ENCODE measurements at regions not wholly inside any gene's neighbourhood (a gene's known extent, or its start where the extent isn't known, plus 50 kb on each side); places are given as distances from the start of the nearest gene placed in this dataset.
"Not testable (repeated sequence)": the region's sequence is repeated elsewhere in the genome, so short reads cannot be mapped to it uniquely, and the experiment has no call there.

GRCh38 chr13:21259571-21260455, 83.4 kb downstream of the MRPL57 start:
- CTCF ChIA-PET = interaction anchor here (1.2 kb wide), 1 partner anchor 12 kb away, joined by 3 read pairs; no protein-coding TSS in a partner anchor
- Histone ChIP-seq H4K20me1 (ENCODE audit: insufficient read depth) (no peaks in the 10 kb centered on the region), H3K4me3 (ENCODE audit: low read depth in 2 of 2, low read length in 1 of 2) (no peak overlapping the region), H3F3A (replicated peaks; ENCODE audit: insufficient read depth) (no peaks in the 10 kb centered on the region), H3K27me3 (ENCODE audit: insufficient read depth) (no peaks in the 10 kb centered on the region), H3K9ac (no peak overlapping the region), H3K36me3 (replicated peaks in 1 of 2; ENCODE audit: control insufficient read depth in 1 of 2, insufficient read depth in 2 of 2, low read length in 1 of 2) (no peaks in the 10 kb centered on the region), H2AFZ (ENCODE audit: low read depth) (no peak overlapping the region), H3K4me2 (no peak overlapping the region), H3K27ac (ENCODE audit: low read depth in 2 of 2, low read length in 1 of 2) (no peak overlapping the region), H3K9me3 (no peaks in the 10 kb centered on the region), H3K4me1 (ENCODE audit: control insufficient read depth in 1 of 2, insufficient read depth in 2 of 2, low read depth in 1 of 2, low read length in 1 of 2) (no peaks in the 10 kb centered on the region), H3K79me2 (ENCODE audit: insufficient read depth) (no peaks in the 10 kb centered on the region), H3K9me2 (no peaks in the 10 kb centered on the region)
- DNase-seq = no peak
- POLR2A ChIA-PET = no interaction called here
- TF ChIP-seq ZBTB33 (IDR thresholded peaks at IDR 0.05; ENCODE audit: borderline replicate concordance, low read depth) (no peak), RXRA (IDR thresholded peaks at IDR 0.05; ENCODE audit: borderline replicate concordance, low read depth) (no peak), MXI1 (IDR thresholded peaks at IDR 0.05; ENCODE audit: low read depth, low read length) (no peak), SMC3 (IDR thresholded peaks at IDR 0.05; ENCODE audit: low read depth, low read length) (no peak), CHD2 (IDR thresholded peaks at IDR 0.05; ENCODE audit: low read length, partially characterized antibody) (no peak), USF1 (IDR thresholded peaks at IDR 0.05; ENCODE audit: borderline replicate concordance, low read depth) (no peak), PBX3 (IDR thresholded peaks at IDR 0.05) (no peak), NFIC (IDR thresholded peaks at IDR 0.05; ENCODE audit: borderline replicate concordance) (no peak), ELF1 (IDR thresholded peaks at IDR 0.05) (no peak), MEF2A (IDR thresholded peaks at IDR 0.05; ENCODE audit: borderline replicate concordance, low read depth) (no peak), MAX (IDR thresholded peaks at IDR 0.05; ENCODE audit: low read depth) (no peak)
- WGBS (ENCODE audit: low lambda C conversion rate) = 93% methylated on average over 50 of the region's 57 CpGs

GRCh38 chr13:21260561-21261290, 84.3 kb downstream of the MRPL57 start:
- H3K4me2 ChIP-seq; CTCF ChIA-PET; H3K9me2 ChIP-seq; H3K79me2 ChIP-seq (ENCODE audit: insufficient read depth); H3K9me3 ChIP-seq; H3K36me3 ChIP-seq (replicated peaks in 1 of 2; ENCODE audit: control insufficient read depth in 1 of 2, insufficient read depth in 2 of 2, low read length in 1 of 2); H2AFZ ChIP-seq (ENCODE audit: low read depth); H3K27me3 ChIP-seq (ENCODE audit: insufficient read depth); POLR2A ChIA-PET; DNase-seq; H3F3A ChIP-seq (replicated peaks; ENCODE audit: insufficient read depth); H3K4me1 ChIP-seq (ENCODE audit: control insufficient read depth in 1 of 2, insufficient read depth in 2 of 2, low read depth in 1 of 2, low read length in 1 of 2); H3K9ac ChIP-seq; H3K27ac ChIP-seq (ENCODE audit: low read depth in 2 of 2, low read length in 1 of 2); H4K20me1 ChIP-seq (ENCODE audit: insufficient read depth); H3K4me3 ChIP-seq (ENCODE audit: low read depth in 2 of 2, low read length in 1 of 2): not testable (repeated sequence)
- 84% methylated on average over 15 of the region's 35 CpGs for WGBS (ENCODE audit: low lambda C conversion rate)

- H3K4me3 ChIP-seq (ENCODE audit: low read depth in 2 of 2, low read length in 1 of 2); POLR2A ChIA-PET; H3K36me3 ChIP-seq (replicated peaks in 1 of 2; ENCODE audit: control insufficient read depth in 1 of 2, insufficient read depth in 2 of 2, low read length in 1 of 2); H3K79me2 ChIP-seq (ENCODE audit: insufficient read depth); H3K27me3 ChIP-seq (ENCODE audit: insufficient read depth); CTCF ChIA-PET; H3K4me2 ChIP-seq; H3K4me1 ChIP-seq (ENCODE audit: control insufficient read depth in 1 of 2, insufficient read depth in 2 of 2, low read depth in 1 of 2, low read length in 1 of 2); H2AFZ ChIP-seq (ENCODE audit: low read depth); H4K20me1 ChIP-seq (ENCODE audit: insufficient read depth); H3K9me3 ChIP-seq; DNase-seq; H3K9me2 ChIP-seq; H3F3A ChIP-seq (replicated peaks; ENCODE audit: insufficient read depth); H3K27ac ChIP-seq (ENCODE audit: low read depth in 2 of 2, low read length in 1 of 2); H3K9ac ChIP-seq: not testable (repeated sequence)
- 73% methylated on average over 3 of the region's 9 CpGs for WGBS (ENCODE audit: low lambda C conversion rate)
These were observed 85.2 kb downstream of the MRPL57 start for GRCh38 chr13:21261487-21262216.

All from SK-N-SH (cell line).